Caco-2 (cell line): ENCODE measurements at regions not wholly inside any gene's neighbourhood (a gene's known extent, or its start where the extent isn't known, plus 50 kb on each side); places are given as distances from the start of the nearest gene placed in this dataset.

ENCODE experiments used
- BruUV-seq: library from RNA; stranded (reverse); fragments of 400-500 nt; replicated peaks from 2 replicates; lab custom pipeline; 2021; lab: Mats Ljungman, UMichigan
- CTCF ChIA-PET: fragments of 300-600 bp; sonication (Branson Sonifier 250); formaldehyde crosslinking; loops from one replicate; lab custom pipeline; 2022; ENCODE audit warnings: antibody characterized with exemption; lab: Charles Lee
- POLR2A ChIA-PET: fragments of 300-600 bp; sonication (Branson Sonifier 250); formaldehyde crosslinking; loops from one replicate; lab custom pipeline; 2022; ENCODE audit warnings: antibody characterized with exemption; lab: Charles Lee
- DNase-seq, 2 experiments: peaks; one replicate each; pipeline versions ENCODE4 v3.0.0 to v3.0.0-alpha.2; 2020 to 2022
- H3K27me3 ChIP-seq: replicated peaks from 2 replicates; pipeline ENCODE4 v1.6.0; 2011; ENCODE audit warnings: low read length; ENCODE audit not compliant: control insufficient read depth, insufficient read depth
- H3K36me3 ChIP-seq: 2 replicates; pipeline ENCODE4 v1.5.1; 2011; ENCODE audit warnings: low read length; ENCODE audit not compliant: control insufficient read depth, insufficient read depth
- H3K4me1 ChIP-seq: fragments of 250-450 bp; sonication (Bioruptor Pico); 2 replicates; pipeline ENCODE4 v1.5.1; 2020; ENCODE audit warnings: mild to moderate bottlenecking
- H3K4me3 ChIP-seq: 2 replicates; pipeline ENCODE4 v1.5.1; 2011; ENCODE audit warnings: low read depth, mild to moderate bottlenecking, control low read depth, low read length
- H3K9me3 ChIP-seq: fragments of 250-450 bp; sonication (Bioruptor Pico); 2 replicates; pipeline ENCODE4 v1.5.1; 2020; ENCODE audit warnings: mild to moderate bottlenecking, moderate library complexity
- H3K27ac Mint-ChIP-seq: one replicate; pipeline ENCODE4 v1.8.0; 2022; ENCODE audit warnings: mixed read lengths; ENCODE audit not compliant: unreplicated experiment
- H3K27me3 Mint-ChIP-seq: one replicate; pipeline ENCODE4 v1.8.0; 2022; ENCODE audit warnings: mixed read lengths; ENCODE audit not compliant: insufficient read depth, unreplicated experiment
- H3K36me3 Mint-ChIP-seq: one replicate; pipeline ENCODE4 v1.8.0; 2022; ENCODE audit warnings: mild to moderate bottlenecking, mixed read lengths; ENCODE audit not compliant: insufficient read depth, unreplicated experiment
- H3K4me1 Mint-ChIP-seq: one replicate; pipeline ENCODE4 v1.8.0; 2022; ENCODE audit warnings: low read depth, mixed read lengths; ENCODE audit not compliant: unreplicated experiment
- H3K4me3 Mint-ChIP-seq: one replicate; pipeline ENCODE4 v1.8.0; 2022; ENCODE audit warnings: mild to moderate bottlenecking, moderate library complexity, mixed read lengths; ENCODE audit not compliant: unreplicated experiment
- H3K9me3 Mint-ChIP-seq: one replicate; pipeline ENCODE4 v1.8.0; 2022; ENCODE audit warnings: mixed read lengths; ENCODE audit not compliant: unreplicated experiment
- CTCF ChIP-seq, 2 experiments: fragments of 200-600 bp in 1 of 2; IDR thresholded peaks; 1 replicate in 1 of 2; 2 replicates in 1 of 2; pipeline versions ENCODE4 v1.5.1 to v1.8.0; 2011 to 2022; ENCODE audit warnings: antibody characterized with exemption in 1 of 2, control low read depth in 1 of 2, inconsistent platforms in 1 of 2, low read depth in 1 of 2, low read length in 1 of 2, mild to moderate bottlenecking in 1 of 2, moderate library complexity in 1 of 2; ENCODE audit not compliant: insufficient read depth in 1 of 2, severe bottlenecking in 1 of 2, unreplicated experiment in 1 of 2
- intact Hi-C: fragments of 100-400 bp; cut with micrococcal nuclease; formaldehyde crosslinking; loops from one replicate; pipeline ENCODE4 v1.10.0; 2022; ENCODE audit not compliant: unreplicated experiment

GRCh38 chr18:5651736-5652135, 107.9 kb upstream of the EPB41L3 start:
- intact Hi-C loops, result no loop called here
- no peak overlapping the region for H3K4me3 Mint-ChIP-seq
- Histone ChIP-seq H3K4me1 (no peaks in the 10 kb centered on the region), H3K27me3 (no peaks in the 10 kb centered on the region), H3K4me3 (no peak overlapping the region), H3K9me3 (no peaks in the 10 kb centered on the region), H3K36me3 (no peaks in the 10 kb centered on the region)
- H3K36me3 Mint-ChIP-seq, result no peaks in the 10 kb centered on the region
- POLR2A ChIA-PET, result no interaction called here
- CTCF ChIA-PET, result no interaction called here
- DNase-seq, result no peak
- BruUV-seq, result no TSS peak
- H3K9me3 Mint-ChIP-seq, result no peaks in the 10 kb centered on the region
- no peak for TF ChIP-seq CTCF (IDR thresholded peaks at IDR 0.05; ENCODE audit: insufficient read depth in 1 of 2, low read depth in 1 of 2, low read length in 1 of 2, severe bottlenecking in 1 of 2, unreplicated experiment in 1 of 2)
- H3K27ac Mint-ChIP-seq, result no peak overlapping the region
- H3K4me1 Mint-ChIP-seq, result no peaks in the 10 kb centered on the region
- peaks cover 22% of the 10 kb centered on the region for H3K27me3 Mint-ChIP-seq

- H3K9me3 Mint-ChIP-seq, result no peaks in the 10 kb centered on the region
- no peak for TF ChIP-seq CTCF (IDR thresholded peaks at IDR 0.05; ENCODE audit: insufficient read depth in 1 of 2, low read depth in 1 of 2, low read length in 1 of 2, severe bottlenecking in 1 of 2, unreplicated experiment in 1 of 2)
- ChIA-PET POLR2A (no interaction called here), CTCF (no interaction called here)
- no peak overlapping the region for H3K27ac Mint-ChIP-seq
- Histone ChIP-seq H3K9me3 (no peaks in the 10 kb centered on the region), H3K27me3 (no peaks in the 10 kb centered on the region), H3K4me1 (no peaks in the 10 kb centered on the region), H3K36me3 (no peaks in the 10 kb centered on the region), H3K4me3 (no peak overlapping the region)
- H3K4me1 Mint-ChIP-seq, result no peaks in the 10 kb centered on the region
- no TSS peak for BruUV-seq
- H3K4me3 Mint-ChIP-seq, result no peak overlapping the region
- intact Hi-C loops, result no loop called here
- no peak for DNase-seq
- no peaks in the 10 kb centered on the region for H3K36me3 Mint-ChIP-seq
- peaks cover 15% of the 10 kb centered on the region for H3K27me3 Mint-ChIP-seq
Observed at GRCh38 chr18:5649439-5649838, 105.6 kb upstream of the EPB41L3 start.

GRCh38 chr18:5646739-5647138, 102.9 kb upstream of the EPB41L3 start:
- ChIA-PET POLR2A (no interaction called here), CTCF (no interaction called here)
- BruUV-seq, result no TSS peak
- Histone ChIP-seq H3K27me3 (no peaks in the 10 kb centered on the region), H3K36me3 (no peaks in the 10 kb centered on the region), H3K4me3 (no peak overlapping the region), H3K4me1 (no peaks in the 10 kb centered on the region), H3K9me3 (no peaks in the 10 kb centered on the region)
- Mint-ChIP-seq H3K4me3 (no peak overlapping the region), H3K4me1 (no peaks in the 10 kb centered on the region), H3K27ac (no peak overlapping the region), H3K27me3 (peaks cover 11% of the 10 kb centered on the region), H3K36me3 (no peaks in the 10 kb centered on the region), H3K9me3 (no peaks in the 10 kb centered on the region)
- no peak for DNase-seq
- intact Hi-C loops, result no loop called here
- no peak for TF ChIP-seq CTCF (IDR thresholded peaks at IDR 0.05; ENCODE audit: insufficient read depth in 1 of 2, low read depth in 1 of 2, low read length in 1 of 2, severe bottlenecking in 1 of 2, unreplicated experiment in 1 of 2)
